Sigmoid colon (tissue), 4 donors: ENCODE measurements at regions not wholly inside any gene's neighbourhood (a gene's known extent, or its start where the extent isn't known, plus 50 kb on each side); places are given as distances from the start of the nearest gene placed in this dataset.

Source experiments
- EP300 ChIP-seq, 4 donors: sonication (generic); formaldehyde crosslinking; IDR thresholded peaks; one replicate each; pipeline ENCODE4 v1.6.1; 2017; ENCODE audit warnings: antibody characterized with exemption in 4 of 4
- POLR2A ChIP-seq, 2 donors: fragments of 450-650 bp; IDR thresholded peaks; one replicate each; pipeline ENCODE4 v1.6.1; 2016; ENCODE audit warnings: antibody characterized with exemption in 2 of 2, mild to moderate bottlenecking in 2 of 2, moderate library complexity in 2 of 2
- POLR2AphosphoS5 ChIP-seq, 4 donors: sonication (generic); formaldehyde crosslinking; IDR thresholded peaks; one replicate each; pipeline ENCODE4 v1.6.1; 2017; ENCODE audit warnings: antibody characterized with exemption in 4 of 4
- TF ChIP-seq, protein P1 (sequence below), 4 experiments: fragments of 450-650 bp in 3 of 4; fragments of 200-600 bp in 1 of 4; IDR thresholded peaks; one replicate each; pipeline ENCODE4 v1.5.1; 2016 to 2019; ENCODE audit warnings: antibody characterized with exemption in 4 of 4, mild to moderate bottlenecking in 3 of 4, moderate library complexity in 2 of 4

DNA sequence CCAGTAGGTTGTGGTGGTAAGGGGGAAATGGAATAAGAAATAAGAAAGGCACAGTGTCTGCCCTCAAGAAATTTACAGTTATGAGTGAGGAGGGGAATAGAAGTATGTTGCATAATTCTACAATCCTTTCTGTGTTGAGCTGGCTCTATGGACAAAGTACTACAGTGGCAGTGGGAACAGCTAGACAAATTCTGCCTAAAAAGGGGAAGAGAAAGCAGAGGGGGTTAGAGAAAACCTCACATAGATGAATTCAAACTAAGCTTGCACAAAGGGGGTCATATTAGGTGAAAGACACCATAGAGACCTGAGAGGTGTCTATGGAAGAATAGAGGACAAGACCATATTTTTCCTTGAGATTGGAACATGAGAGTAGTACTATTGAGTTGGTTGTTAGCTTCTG, 146.9 kb upstream of the VGLL2 start:
- TF ChIP-seq, protein P1, sequence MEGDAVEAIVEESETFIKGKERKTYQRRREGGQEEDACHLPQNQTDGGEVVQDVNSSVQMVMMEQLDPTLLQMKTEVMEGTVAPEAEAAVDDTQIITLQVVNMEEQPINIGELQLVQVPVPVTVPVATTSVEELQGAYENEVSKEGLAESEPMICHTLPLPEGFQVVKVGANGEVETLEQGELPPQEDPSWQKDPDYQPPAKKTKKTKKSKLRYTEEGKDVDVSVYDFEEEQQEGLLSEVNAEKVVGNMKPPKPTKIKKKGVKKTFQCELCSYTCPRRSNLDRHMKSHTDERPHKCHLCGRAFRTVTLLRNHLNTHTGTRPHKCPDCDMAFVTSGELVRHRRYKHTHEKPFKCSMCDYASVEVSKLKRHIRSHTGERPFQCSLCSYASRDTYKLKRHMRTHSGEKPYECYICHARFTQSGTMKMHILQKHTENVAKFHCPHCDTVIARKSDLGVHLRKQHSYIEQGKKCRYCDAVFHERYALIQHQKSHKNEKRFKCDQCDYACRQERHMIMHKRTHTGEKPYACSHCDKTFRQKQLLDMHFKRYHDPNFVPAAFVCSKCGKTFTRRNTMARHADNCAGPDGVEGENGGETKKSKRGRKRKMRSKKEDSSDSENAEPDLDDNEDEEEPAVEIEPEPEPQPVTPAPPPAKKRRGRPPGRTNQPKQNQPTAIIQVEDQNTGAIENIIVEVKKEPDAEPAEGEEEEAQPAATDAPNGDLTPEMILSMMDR (IDR thresholded peaks at IDR 0.05): no peak
- TF ChIP-seq EP300 (IDR thresholded peaks at IDR 0.05) (no peak), POLR2A (IDR thresholded peaks at IDR 0.05) (no peak), POLR2AphosphoS5 (IDR thresholded peaks at IDR 0.05) (no peak)
